ENCODE measurements at regions not wholly inside any gene's neighbourhood (a gene's known extent, or its start where the extent isn't known, plus 50 kb on each side); places are given as distances from the start of the nearest gene placed in this dataset.
"Not testable (repeated sequence)": the region's sequence is repeated elsewhere in the genome, so short reads cannot be mapped to it uniquely, and the experiment has no call there.

GRCh38 chr1:182331387-182331786 lies 60.2 kb downstream of the GLUL start:
- FAIRE-seq, result no peak

- FAIRE-seq, result no peak
These were observed 61.3 kb downstream of the GLUL start for GRCh38 chr1:182330303-182330702.

DNA sequence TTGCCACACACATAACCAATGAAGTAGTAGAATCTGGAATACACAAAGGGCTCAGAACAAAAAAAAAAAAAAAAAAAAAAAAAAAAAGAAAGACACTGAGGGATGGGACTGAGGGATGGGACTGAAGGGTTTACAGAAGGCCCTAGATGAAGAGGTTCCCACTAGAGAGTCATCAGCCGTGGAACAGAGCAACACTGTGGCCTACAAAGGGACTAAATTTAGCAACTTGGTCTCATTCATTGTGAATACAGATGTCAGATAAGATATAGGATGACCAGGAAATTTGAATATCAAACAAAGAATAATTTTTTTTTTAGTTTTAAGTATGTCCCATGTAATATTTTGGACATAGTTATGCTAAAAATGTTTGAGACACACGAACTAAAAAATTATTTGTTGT lies 62.1 kb downstream of the GLUL start:
- no peak for FAIRE-seq

- FAIRE-seq, result no peak
These were observed 63.0 kb downstream of the GLUL start for GRCh38 chr1:182328591-182328990.

DNA sequence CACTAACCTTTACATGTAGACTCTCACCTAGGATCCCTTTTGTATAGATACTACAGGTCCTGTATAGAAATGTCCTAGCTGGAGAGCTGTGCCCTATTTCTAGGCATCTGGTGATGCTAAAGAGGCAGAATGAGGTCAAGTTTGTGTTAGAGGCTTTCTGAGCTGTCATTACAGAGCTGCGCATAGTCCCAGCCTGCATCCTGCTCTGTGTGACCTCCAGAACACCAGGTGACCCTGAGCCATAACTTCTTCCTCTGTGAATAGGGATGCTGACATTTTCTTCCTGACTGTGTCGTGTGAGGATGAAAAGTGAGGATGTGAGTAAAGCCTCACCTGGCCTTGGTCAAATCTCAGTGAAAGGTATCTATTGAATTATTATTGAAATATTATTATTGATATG lies 66.3 kb downstream of the GLUL start:
- no peak for FAIRE-seq

- not testable (repeated sequence) for FAIRE-seq
These were observed 70.1 kb downstream of the GLUL start for GRCh38 chr1:182321532-182321931.

- FAIRE-seq, result no peak
These were observed 73.9 kb downstream of the GLUL start for GRCh38 chr1:182317611-182318161.

- not testable (repeated sequence) for FAIRE-seq
These were observed 75.1 kb downstream of the GLUL start for GRCh38 chr1:182316454-182316853.

DNA sequence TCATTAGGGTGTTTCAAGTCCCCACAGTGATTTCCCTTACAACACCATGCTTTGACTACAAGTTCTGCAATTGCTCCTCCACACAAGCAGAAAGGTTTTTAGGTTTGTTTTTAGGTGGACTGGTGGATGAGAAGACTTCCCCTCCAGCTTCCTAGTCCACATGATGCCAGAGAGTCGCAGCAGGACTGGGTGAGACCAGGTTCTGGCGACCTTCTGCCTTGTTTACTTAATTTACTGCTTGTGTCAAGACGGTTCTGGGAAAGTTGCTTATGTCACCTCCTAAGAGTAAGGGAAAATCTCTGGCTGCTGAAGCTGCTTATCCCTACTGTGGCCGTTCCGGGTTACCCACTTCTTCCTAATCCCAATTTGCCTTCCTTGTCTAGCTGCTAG lies 76.4 kb downstream of the GLUL start:
- no peak for FAIRE-seq

GRCh38 chr1:182309631-182310351 lies 81.8 kb downstream of the GLUL start:
- FAIRE-seq, result no peak

GRCh38 chr1:182308826-182309225 lies 82.8 kb downstream of the GLUL start:
- no peak for FAIRE-seq

DNA sequence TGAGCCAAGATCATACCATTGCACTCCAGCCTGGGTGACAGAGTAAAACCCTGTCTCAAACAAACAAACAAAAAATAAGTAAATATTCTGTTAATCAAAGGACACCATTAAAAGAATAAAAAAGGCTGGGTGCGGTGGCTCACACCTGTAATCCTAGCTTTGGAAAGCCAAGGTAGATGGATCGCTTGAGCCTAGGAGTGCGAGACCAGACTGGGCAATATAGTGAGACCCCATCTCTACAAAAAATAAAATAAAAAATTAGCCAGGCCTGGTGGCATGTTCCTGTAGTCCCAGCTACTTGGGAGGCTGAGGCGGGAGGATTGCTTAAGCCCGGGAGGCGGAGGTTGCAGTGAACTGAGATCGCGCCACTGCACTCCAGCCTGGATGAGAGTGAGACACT lies 84.1 kb downstream of the GLUL start:
- FAIRE-seq, result not testable (repeated sequence)

DNA sequence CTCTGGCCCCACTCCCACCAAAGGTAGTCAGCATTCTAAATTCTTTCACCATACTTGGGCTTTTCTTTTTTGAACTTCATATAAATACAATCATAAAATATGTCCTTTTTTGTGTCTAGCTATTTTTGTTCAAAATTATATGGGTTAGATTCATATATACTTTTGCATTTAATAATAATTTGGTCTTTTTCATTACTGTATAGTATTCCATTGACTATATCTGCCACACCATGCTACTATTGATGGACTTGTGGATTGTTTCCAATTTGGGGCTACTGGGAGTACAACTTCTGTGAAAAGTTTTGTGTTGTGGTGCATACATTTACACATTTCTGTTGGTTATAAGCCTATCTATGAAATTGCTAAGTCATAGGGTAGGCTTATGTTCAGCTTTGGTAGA lies 85.7 kb downstream of the GLUL start:
- no peak for FAIRE-seq

DNA sequence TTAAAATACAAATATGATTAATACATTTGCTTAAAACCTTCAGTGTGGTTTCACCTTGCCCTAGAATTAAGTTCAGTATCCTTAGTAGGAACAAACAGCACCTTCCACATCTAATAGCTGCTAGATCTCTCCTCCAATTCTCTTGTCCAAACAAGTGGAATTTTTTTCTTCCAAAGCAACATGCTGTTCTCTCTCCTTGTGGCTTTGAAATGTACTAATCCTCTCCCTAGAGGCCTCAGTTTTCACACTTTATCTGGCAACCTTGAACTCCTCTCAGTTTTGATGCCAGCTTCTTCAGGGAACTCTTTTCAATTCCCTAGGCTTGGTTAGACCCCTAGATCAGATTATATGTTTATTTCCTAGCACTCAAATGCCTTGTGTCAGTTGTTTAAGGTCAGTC lies 87.0 kb downstream of the GLUL start:
- no peak for FAIRE-seq

DNA sequence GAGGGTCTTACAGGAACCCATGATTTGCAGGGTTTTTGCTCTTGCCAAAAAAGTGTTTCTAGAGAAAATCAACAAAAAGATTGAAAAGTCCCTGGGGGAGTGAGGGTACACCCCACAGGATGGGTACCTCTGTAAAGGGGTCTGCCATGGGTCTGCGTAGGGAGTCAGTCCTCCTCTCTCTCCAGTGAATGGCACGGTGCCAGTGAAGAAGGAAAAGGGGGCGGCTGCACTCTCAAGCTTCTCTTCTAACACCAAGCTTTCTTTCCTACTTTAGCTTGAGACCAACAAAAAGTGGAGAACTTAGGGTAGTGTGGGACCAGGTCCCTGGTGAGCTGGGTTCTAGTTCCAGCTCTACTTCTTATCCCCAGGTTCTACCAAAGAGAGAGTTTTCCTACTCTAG lies 87.4 kb downstream of the GLUL start:
- FAIRE-seq, result no peak

DNA sequence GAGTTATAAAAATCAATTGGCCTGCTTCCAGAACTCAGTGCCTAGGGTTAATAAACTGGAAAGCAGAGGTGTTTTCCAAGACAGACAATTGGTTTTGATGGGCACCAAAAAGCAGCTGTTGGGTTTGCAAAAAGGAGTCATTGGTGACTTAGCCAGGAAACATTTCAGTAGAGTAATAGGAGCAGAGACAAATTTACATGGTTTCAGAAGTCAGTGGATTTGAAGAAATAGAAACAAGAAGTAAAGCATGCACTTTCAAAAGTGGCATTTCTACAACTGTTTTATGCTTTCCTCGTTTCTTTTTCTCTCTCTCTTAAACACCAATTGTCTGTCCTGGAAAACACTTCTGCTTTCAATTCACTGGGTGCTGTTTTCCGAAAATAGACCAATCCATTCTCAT lies 87.8 kb downstream of the GLUL start:
- no peak for FAIRE-seq

DNA sequence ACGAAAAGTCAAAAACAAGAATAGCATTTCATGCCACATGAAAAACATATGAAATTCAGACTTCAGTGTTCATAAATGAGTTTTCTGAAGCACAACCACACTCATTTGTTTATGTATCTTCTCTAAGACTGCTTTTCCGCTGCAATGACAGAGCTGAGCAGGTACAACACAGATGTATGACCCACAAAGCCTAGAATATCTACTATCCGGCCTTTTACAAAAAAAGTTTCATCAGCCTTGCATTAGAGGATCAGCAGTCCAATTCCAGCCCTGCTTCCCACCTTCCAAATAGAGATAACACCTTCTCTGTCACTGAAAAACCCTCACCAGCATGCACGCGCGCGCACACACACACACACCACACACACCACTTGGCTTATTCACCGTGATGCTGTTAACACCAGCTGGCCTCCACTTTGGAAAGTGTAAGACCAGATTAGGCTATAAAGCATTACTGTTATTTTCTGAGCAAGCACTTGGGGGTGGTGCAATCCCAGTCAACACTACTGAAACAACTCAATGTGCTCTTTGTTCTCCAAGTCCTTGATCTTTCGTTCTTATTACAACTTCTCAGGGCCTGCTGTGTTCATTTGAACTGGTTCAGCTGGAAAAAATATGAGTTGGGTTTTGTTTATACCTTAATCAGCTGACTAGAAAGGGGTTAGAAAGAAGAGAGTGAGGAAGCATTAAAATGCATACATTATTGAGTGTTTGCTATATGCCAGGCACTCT lies 90.0 kb downstream of the GLUL start:
- FAIRE-seq, result no peak

DNA sequence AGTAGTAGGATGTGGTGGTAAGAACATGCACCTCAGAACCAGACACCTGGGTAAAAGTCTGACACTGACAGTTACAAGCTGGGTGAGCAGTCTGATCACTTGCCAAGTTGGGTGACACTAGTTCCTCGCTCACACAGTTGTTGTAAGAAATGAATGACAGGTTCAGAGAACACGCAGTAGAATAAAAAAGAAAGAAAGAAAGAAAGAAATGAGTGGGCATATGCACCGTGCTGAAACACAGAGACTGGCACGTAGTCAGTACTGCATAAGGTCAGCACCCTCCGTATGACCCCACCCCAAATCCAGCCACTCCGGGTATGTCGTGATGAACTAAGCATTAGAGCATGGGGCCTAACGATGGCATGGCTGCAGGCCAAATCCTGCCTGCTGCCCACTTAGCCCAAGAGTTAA lies 90.6 kb downstream of the GLUL start:
- FAIRE-seq, result no peak

DNA sequence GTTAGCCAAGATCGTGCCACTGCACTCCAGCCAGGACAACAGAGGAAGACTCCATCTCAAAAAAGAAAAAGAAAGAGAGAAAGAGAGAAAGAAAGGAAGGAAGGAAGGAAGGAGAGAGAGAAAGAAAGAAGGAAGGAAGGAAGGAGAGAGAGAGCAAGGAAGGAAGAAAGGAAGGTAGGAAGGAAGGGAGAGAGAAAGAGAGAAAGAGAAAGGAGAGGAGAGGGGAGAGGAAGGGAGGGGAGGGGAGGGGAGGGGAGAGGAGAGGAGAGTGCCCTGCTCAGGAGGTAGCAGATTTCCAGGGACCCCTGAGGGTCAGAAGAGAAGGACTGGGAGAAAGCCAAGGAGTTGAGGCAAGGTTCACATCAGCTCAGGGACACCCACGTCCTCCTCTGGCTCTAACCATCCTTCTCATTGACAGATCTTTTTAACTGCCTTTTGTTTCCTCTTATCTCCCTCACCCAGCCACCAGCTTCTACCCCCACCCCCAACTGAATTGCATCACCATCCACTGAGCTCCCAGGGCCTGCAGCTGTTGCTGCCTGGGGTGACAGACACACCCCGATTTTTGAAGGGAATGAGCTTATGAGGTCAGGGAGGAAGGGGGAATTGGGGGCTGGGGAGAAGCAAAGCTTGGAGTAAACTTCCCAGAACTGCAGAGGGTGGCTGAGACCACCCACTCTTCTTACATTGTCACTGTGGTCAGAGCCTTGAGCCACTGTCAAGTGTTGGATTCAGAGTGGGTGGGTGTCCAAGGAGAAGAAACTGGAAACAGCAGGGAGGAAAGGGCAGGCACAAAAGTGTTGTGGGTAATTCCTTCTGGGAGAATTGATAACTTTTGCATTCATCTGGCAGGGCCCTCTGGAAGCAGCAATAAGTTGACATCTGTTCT lies 91.6 kb downstream of the GLUL start:
- no peak for FAIRE-seq

- not testable (repeated sequence) for FAIRE-seq
These were observed 92.4 kb downstream of the GLUL start for GRCh38 chr1:182299054-182299727.

- no peak for FAIRE-seq
These were observed 94.3 kb downstream of the GLUL start for GRCh38 chr1:182297335-182297734.

- no peak for FAIRE-seq
These were observed 95.9 kb downstream of the GLUL start for GRCh38 chr1:182295697-182296096.

DNA sequence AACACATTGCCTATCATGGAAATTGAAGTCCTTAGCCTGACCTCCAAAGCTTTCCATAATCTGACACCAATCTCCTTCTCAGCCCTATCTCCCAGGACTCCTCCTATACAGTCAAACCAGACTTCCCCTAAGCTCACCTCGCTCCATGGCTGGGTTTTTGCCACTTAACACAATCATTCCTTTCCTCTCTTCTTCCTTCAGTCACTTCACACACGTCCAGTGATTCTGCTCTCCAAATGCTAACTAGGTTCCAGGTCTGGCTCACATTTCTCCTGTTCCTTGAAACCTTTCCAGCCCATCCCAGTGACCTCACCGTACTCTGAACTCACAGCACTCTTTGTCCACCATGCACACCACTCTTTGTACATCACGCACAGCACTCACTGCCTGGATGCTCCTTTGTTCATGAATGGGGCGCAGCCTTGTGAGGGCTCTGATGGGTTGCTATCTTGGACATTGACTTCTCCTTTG lies 98.4 kb downstream of the GLUL start:
- FAIRE-seq, result no peak
